GM03348 (cell line): ENCODE measurements at regions not wholly inside any gene's neighbourhood (a gene's known extent, or its start where the extent isn't known, plus 50 kb on each side); places are given as distances from the start of the nearest gene placed in this dataset.

Experiments used
- DNase-seq: peaks from one replicate; pipeline ENCODE4 v3.0.0; 2012; ENCODE audit warnings: low spot score

DNA sequence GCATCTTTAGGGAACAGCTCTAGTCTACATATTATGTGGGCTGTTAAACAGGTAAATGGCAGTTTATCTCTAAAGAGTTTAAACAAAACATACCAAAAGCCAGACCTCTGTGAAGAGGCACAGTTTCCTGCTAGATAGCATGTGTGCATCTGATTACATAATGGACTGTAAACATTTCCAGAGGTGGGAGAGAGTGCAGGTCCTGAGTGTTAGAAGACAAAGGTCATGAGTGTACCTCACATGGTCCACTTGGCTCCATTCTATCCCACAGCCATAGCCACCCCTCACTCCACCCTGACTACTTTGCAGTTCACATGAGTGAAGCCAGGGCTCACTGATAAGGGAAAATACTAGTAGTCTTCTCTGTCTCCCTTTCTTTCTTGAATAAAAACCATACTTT, 233.4 kb downstream of the MTX2 start:
- no peak for DNase-seq

DNA sequence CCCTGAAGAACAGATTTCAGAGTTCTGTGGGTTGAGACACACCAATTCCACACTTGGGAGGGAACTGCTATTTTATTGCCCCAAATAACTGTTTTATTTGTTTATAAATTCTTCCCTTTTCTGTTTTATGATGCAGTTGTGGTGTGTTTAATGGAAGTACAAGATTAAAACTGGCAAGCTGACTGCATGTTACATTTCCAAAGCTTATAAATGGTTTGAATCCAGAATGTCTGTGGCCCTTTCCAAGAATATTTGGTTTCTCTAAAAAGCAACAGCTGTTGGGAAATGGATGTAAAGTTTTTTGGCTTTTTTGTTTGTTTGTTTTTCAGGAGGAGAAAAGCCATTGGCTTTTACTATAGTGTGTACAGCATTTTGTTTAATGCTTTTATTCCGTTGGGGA, 234.5 kb downstream of the MTX2 start:
- no peak for DNase-seq

- DNase-seq: no peak
Observed at GRCh38 chr2:176504440-176504839, 235.2 kb downstream of the MTX2 start.

GRCh38 chr2:176507786-176508185, 238.5 kb downstream of the MTX2 start:
- peak; percentile 60 for DNase-seq

DNA sequence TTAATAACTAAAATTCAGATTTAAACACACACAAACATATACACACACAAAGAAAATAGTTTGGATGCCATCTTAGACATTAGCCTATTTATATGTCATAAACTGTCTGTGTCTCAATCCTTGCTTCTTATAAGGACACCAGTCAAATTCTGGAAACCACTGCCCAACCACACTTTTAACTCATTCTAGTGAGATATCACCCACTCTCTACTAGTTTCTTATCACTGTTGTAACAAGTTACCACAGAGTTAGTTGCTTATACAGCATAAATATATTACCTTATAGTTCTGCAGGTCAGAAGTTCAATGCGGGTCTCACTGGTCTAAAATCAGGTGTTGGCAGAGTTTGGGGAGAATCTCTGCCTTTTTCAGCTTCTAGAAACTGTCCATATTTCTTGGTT, 239.1 kb downstream of the MTX2 start:
- DNase-seq: no peak

GRCh38 chr2:176508984-176509740, 239.9 kb downstream of the MTX2 start:
- no peak for DNase-seq

GRCh38 chr2:176514276-176514675, 245.0 kb downstream of the MTX2 start:
- DNase-seq: no peak

GRCh38 chr2:176514805-176515500, 245.7 kb downstream of the MTX2 start:
- DNase-seq: no peak

DNA sequence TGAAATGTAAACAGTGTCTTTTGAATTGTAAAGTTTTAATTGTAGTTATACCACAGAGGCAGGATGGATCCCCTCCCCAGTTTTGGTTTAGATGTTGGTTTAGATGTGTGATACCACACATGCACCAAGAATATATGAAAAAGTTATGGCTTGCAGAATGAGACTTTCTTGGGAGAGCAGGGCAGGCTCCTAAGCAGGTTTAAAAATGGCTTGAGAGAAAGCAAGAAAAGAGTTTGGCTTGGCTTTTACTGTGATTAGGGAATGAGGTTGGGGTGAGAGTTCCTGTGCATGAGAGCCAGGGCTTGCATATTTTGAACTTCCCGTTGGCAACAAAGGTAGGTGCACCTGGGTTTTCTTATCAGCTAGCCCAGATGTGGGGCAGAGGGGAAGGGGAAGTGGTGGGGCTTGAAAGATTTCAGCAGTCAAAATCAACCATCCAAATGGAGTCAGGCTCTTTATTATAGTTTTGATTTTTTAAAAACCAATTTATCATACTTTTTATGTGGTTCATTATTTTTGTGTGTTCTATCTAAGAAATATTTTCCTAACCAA, 246.9 kb downstream of the MTX2 start:
- no peak for DNase-seq

- DNase-seq: no peak
Observed at GRCh38 chr2:176518823-176519222, 249.6 kb downstream of the MTX2 start.

- DNase-seq: no peak
Observed at GRCh38 chr2:176521878-176522670, 252.8 kb downstream of the MTX2 start.

GRCh38 chr2:176525086-176525485, 255.8 kb downstream of the MTX2 start:
- no peak for DNase-seq

DNA sequence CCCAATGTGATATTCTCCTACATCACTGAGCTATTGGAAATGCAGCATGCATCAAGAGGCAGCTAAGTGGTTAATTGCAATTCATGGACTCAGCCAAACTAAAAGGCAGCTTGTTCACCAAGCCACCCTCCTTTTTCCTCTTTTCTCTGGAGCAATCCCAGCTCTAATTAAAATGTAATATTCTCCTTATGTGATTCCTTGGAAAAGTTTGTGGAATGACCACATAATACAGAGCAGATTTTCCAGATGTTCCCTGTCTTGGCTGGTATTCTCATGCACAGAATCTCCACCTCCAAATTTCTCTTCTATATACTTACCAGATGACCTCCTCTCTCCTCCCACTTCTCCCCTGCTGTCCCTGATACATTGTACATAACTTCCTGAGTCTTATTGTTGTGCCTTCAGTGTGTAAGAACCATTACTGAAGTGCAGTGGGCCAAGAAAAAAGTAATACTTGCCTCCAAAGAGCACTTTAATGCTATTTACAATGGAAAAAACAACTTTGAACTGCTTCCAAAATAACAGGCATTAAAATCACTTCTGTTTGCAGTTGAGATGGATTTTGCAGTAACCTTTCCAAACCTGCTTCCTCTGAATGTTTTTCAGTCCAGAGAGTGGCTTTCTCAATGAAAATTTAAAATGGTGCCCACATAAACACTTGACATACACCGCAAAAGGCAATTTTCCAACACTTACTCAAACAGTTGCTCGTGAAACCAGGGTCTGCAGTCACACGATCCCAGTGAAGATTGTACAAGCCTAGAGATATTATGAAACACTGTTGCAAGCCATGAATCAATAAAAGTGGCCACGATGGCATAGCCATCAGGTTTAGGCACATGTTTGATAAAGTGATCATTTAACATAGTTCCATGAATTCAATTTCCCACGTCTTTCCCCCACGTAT, 258.0 kb downstream of the MTX2 start:
- DNase-seq: peak; percentile 52

GRCh38 chr2:176531608-176532007, 262.4 kb downstream of the MTX2 start:
- DNase-seq: no peak

DNA sequence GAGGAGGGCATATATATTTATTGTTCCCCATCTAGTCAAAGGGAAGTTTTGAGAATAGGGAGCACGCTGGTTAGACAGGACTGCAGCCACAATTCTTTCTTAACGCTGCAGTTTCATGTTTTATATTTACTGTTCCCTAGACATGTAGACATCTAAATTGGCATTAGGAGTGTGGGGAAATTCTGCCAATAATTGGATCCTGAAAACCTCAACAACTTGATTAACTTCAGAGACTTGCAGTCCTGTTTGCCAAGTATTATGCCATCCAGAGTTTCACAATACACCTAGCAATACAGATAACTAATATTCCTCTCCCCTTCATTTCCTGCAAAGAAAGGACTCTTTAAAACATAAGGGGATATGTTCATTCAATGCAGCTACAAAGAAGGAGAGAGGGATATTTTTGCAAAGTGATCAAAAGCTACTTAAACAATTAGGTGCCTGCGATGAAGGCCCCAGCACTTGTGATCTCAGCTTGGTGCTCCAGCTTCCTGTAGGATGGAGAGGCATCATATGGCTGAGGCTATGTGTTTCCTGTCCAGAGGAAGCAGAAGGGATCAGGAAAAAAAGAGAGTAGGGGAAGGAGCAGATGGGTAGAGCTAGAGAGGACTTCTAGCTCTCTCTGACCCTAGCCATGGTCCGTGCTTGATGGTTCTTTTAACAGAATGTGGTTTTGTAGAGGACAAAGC, 264.4 kb downstream of the MTX2 start:
- DNase-seq: no peak

- DNase-seq: peak; percentile 75
Observed at GRCh38 chr2:176534798-176535466, 265.7 kb downstream of the MTX2 start.

DNA sequence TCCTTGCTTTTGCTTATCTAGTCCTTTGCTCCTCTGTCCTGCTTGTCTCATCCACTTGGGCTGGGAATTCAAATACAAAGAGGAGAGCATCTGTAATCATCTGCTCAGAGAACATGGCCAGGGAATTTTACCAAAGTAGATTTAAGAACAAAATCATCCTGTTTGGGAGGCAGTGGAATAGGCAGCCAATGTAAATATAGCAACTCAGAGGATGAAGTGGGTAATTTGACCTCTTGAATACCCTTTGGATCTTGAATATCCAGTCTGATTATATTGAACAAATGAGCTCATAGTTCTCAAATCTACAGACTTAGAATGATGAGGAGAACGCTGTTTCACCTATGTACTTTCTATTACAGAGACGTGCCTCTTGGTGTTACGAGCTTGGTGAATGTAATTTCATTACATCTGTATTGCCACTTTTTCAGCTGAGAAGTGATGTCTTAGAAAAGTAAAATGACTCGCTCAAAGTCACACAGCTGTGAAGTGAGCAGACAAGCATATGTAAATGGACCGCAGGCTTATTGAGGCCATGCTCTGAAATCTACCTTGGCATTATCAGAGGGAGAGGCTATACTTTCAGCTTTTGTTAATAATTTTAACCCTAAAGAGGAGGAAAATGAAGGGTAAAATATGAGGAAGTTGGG, 266.3 kb downstream of the MTX2 start:
- no peak for DNase-seq

DNA sequence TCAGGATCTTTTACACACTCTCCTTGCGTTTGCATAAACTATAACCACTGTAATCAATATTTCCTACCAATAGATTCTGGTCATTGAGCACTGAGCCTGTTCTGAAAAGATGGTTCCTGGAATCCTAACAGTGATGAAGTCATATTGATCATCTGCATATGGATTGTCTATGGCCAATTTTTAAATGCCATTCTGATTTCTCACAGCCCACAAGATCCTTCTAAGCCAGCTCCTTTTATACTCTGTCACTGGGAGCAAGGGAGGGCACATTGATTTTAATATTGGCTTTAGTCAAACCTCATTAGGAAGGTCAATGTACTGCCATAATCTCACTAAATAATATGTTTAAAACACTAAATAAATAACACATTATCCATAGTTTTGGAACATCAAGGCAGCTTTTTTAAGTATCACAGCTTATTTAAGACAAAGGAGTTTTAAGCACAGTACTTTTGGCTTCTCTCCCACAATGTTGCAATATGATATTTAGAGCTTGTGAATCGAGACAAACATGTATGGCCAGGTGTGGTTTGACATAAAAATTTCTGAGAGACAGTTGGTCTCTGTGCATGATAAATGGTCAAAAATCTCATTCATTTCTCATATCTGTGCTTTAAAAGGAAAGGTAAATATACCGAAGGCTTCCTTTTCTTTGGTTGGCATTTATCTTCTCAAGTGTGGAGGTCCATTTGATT, 267.3 kb downstream of the MTX2 start:
- no peak for DNase-seq

- no peak for DNase-seq
Observed at GRCh38 chr2:176537932-176538331, 268.7 kb downstream of the MTX2 start.
